DOHH2 (cell line): ENCODE measurements at regions not wholly inside any gene's neighbourhood (a gene's known extent, or its start where the extent isn't known, plus 50 kb on each side); places are given as distances from the start of the nearest gene placed in this dataset.

Source experiments
- H3F3A ChIP-seq: fragments of 200-600 bp; sonication (generic), shearing (Covaris generic); 2 replicates; pipeline ENCODE4 v1.6.0; 2016; ENCODE audit warnings: antibody characterized with exemption, mild to moderate bottlenecking; ENCODE audit not compliant: control insufficient read depth, insufficient read depth
- H3K27ac ChIP-seq: fragments of 200-600 bp; sonication (generic); 2 replicates; pipeline ENCODE4 v1.5.1; 2014; ENCODE audit warnings: low read depth, mild to moderate bottlenecking, low read length, moderate library complexity
- H3K27me3 ChIP-seq: fragments of 200-600 bp; sonication (generic); 2 replicates; pipeline ENCODE4 v1.6.1; 2014; ENCODE audit warnings: mild to moderate bottlenecking, low read length, mixed read lengths; ENCODE audit not compliant: control insufficient read depth
- H3K36me3 ChIP-seq: fragments of 200-600 bp; sonication (generic); 2 replicates; pipeline ENCODE4 v1.6.1; 2014; ENCODE audit warnings: mild to moderate bottlenecking, low read length, moderate library complexity, mixed read lengths; ENCODE audit not compliant: control insufficient read depth
- H3K4me1 ChIP-seq: fragments of 200-600 bp; sonication (generic); 2 replicates; pipeline ENCODE4 v1.6.1; 2014; ENCODE audit warnings: mild to moderate bottlenecking, low read length, mixed read lengths; ENCODE audit not compliant: control insufficient read depth
- H3K4me2 ChIP-seq: fragments of 200-600 bp; sonication (generic); 2 replicates; pipeline ENCODE4 v1.6.0; 2014; ENCODE audit warnings: mild to moderate bottlenecking, low read length, moderate library complexity
- H3K4me3 ChIP-seq: fragments of 200-600 bp; sonication (generic); 2 replicates; pipeline ENCODE4 v1.5.1; 2014; ENCODE audit warnings: mild to moderate bottlenecking, low read length, mixed read lengths
- H3K79me2 ChIP-seq: fragments of 200-600 bp; sonication (generic); 2 replicates; pipeline ENCODE4 v1.6.1; 2014; ENCODE audit warnings: mild to moderate bottlenecking, low read length, mixed read lengths; ENCODE audit not compliant: control insufficient read depth
- H3K9me2 ChIP-seq: fragments of 200-600 bp; sonication (generic); replicated peaks from 2 replicates; pipeline ENCODE4 v1.6.1; 2014; ENCODE audit warnings: mild to moderate bottlenecking, low read length, mixed read lengths; ENCODE audit not compliant: control insufficient read depth
- H3K9me3 ChIP-seq: fragments of 200-600 bp; sonication (generic); 2 replicates; pipeline ENCODE4 v1.6.1; 2014; ENCODE audit warnings: antibody characterized with exemption, low read length, mixed read lengths; ENCODE audit not compliant: control insufficient read depth, insufficient read depth
- H4K20me1 ChIP-seq: fragments of 200-600 bp; sonication (generic); 2 replicates; pipeline ENCODE4 v1.6.0; 2014; ENCODE audit warnings: low read depth, mild to moderate bottlenecking, antibody characterized with exemption, low read length, moderate library complexity; ENCODE audit not compliant: control insufficient read depth, insufficient read depth
- CTCF ChIP-seq: fragments of 200-600 bp; sonication (generic); IDR thresholded peaks from one replicate; pipeline ENCODE4 v1.5.1; 2014; ENCODE audit warnings: antibody characterized with exemption, mild to moderate bottlenecking, low read depth, low read length; ENCODE audit not compliant: poor library complexity, severe bottlenecking
- EZH2phosphoT487 ChIP-seq: fragments of 200-600 bp; sonication (generic); IDR thresholded peaks from 2 replicates; pipeline ENCODE4 v1.6.1; 2017; ENCODE audit warnings: borderline replicate concordance, mild to moderate bottlenecking, antibody characterized with exemption, low read length, moderate library complexity, mixed read lengths

GRCh38 chr4:53779025-53779424 is 187.7 kb upstream of the LNX1 start:
- Histone ChIP-seq H3K27ac (no peak overlapping the region), H3K79me2 (no peaks in the 10 kb centered on the region), H3K4me2 (no peak overlapping the region), H4K20me1 (no peaks in the 10 kb centered on the region), H3F3A (no peaks in the 10 kb centered on the region), H3K36me3 (no peaks in the 10 kb centered on the region), H3K9me3 (no peaks in the 10 kb centered on the region), H3K9me2 (no peaks in the 10 kb centered on the region), H3K27me3 (no peaks in the 10 kb centered on the region), H3K4me1 (no peaks in the 10 kb centered on the region), H3K4me3 (no peak overlapping the region)
- TF ChIP-seq CTCF (no peak), EZH2phosphoT487 (no peak)

GRCh38 chr4:53778155-53778554 is 186.9 kb upstream of the LNX1 start:
- no peak for TF ChIP-seq CTCF
- no peak for TF ChIP-seq EZH2phosphoT487

GRCh38 chr4:53777244-53777984 is 186.1 kb upstream of the LNX1 start:
- H3K4me2 ChIP-seq, result no peak overlapping the region

More at GRCh38 chr4:53778155-53778554, 186.9 kb upstream of the LNX1 start:
- H3K4me2 ChIP-seq, result no peak overlapping the region
- no peaks in the 10 kb centered on the region for H3K9me3 ChIP-seq
- H3K36me3 ChIP-seq, result no peaks in the 10 kb centered on the region
- no peaks in the 10 kb centered on the region for H3F3A ChIP-seq
- H3K4me1 ChIP-seq, result no peaks in the 10 kb centered on the region
- H3K9me2 ChIP-seq, result no peaks in the 10 kb centered on the region
- no peak overlapping the region for H3K4me3 ChIP-seq
- no peaks in the 10 kb centered on the region for H4K20me1 ChIP-seq
- no peak overlapping the region for H3K27ac ChIP-seq
- no peaks in the 10 kb centered on the region for H3K27me3 ChIP-seq
- H3K79me2 ChIP-seq, result no peaks in the 10 kb centered on the region

More at GRCh38 chr4:53777244-53777984, 186.1 kb upstream of the LNX1 start:
- H3K4me1 ChIP-seq, result no peaks in the 10 kb centered on the region
- H3K9me2 ChIP-seq, result no peaks in the 10 kb centered on the region
- no peaks in the 10 kb centered on the region for H3K9me3 ChIP-seq
- no peaks in the 10 kb centered on the region for H3F3A ChIP-seq
- no peak overlapping the region for H3K4me3 ChIP-seq
- no peak overlapping the region for H3K27ac ChIP-seq
- no peaks in the 10 kb centered on the region for H3K79me2 ChIP-seq
- TF ChIP-seq CTCF (no peak), EZH2phosphoT487 (no peak)
- H3K27me3 ChIP-seq, result no peaks in the 10 kb centered on the region
- no peaks in the 10 kb centered on the region for H3K36me3 ChIP-seq
- H4K20me1 ChIP-seq, result no peaks in the 10 kb centered on the region
